Karpas-422 (cell line): ENCODE measurements at regions not wholly inside any gene's neighbourhood (a gene's known extent, or its start where the extent isn't known, plus 50 kb on each side); places are given as distances from the start of the nearest gene placed in this dataset.
A peak's percentile ranks its signal among the peaks of the same experiment; 100 is the strongest.

Source experiments
- DNase-seq: peaks from one replicate; pipeline ENCODE4 v3.0.0-alpha.2; 2015
- H2AFZ ChIP-seq: fragments of 200-600 bp; sonication (generic); 2 replicates; pipeline ENCODE4 v1.6.1; 2014; ENCODE audit warnings: antibody characterized with exemption, low read length, mixed read lengths
- H3K27ac ChIP-seq: fragments of 200-600 bp; sonication (generic); 2 replicates; pipeline ENCODE4 v1.5.1; 2014; ENCODE audit warnings: mild to moderate bottlenecking, low read length, moderate library complexity
- H3K27me3 ChIP-seq: fragments of 200-600 bp; sonication (generic); 2 replicates; pipeline ENCODE4 v1.6.1; 2014; ENCODE audit warnings: low read length, mixed read lengths
- H3K36me3 ChIP-seq: fragments of 200-600 bp; sonication (generic); 2 replicates; pipeline ENCODE4 v1.6.1; 2014; ENCODE audit warnings: low read length, mixed read lengths; ENCODE audit not compliant: insufficient read depth
- H3K4me1 ChIP-seq: fragments of 200-600 bp; sonication (generic); 2 replicates; pipeline ENCODE4 v1.6.1; 2014; ENCODE audit warnings: mild to moderate bottlenecking, low read length, mixed read lengths
- H3K4me2 ChIP-seq: fragments of 200-600 bp; sonication (generic); 2 replicates; pipeline ENCODE4 v1.6.1; 2014; ENCODE audit warnings: low read length, low read depth, mild to moderate bottlenecking; ENCODE audit not compliant: poor library complexity, severe bottlenecking
- H3K4me3 ChIP-seq: fragments of 200-600 bp; sonication (generic); 2 replicates; pipeline ENCODE4 v1.5.1; 2014; ENCODE audit warnings: mild to moderate bottlenecking, antibody characterized with exemption, low read length, mixed read lengths
- H3K79me2 ChIP-seq: fragments of 200-600 bp; sonication (generic); 2 replicates; pipeline ENCODE4 v1.6.1; 2014; ENCODE audit warnings: mild to moderate bottlenecking, low read length, mixed read lengths
- H3K9ac ChIP-seq: fragments of 200-600 bp; sonication (generic); 2 replicates; pipeline ENCODE4 v1.6.0; 2014; ENCODE audit warnings: low read length
- H3K9me2 ChIP-seq: fragments of 200-600 bp; sonication (generic), shearing (Covaris generic); replicated peaks from 2 replicates; pipeline ENCODE4 v1.6.0; 2014; ENCODE audit warnings: mild to moderate bottlenecking, low read length, moderate library complexity; ENCODE audit not compliant: insufficient read depth
- H3K9me3 ChIP-seq: fragments of 300-700, 200-600 bp; sonication (generic); 2 replicates; pipeline ENCODE4 v1.6.1; 2014; ENCODE audit warnings: low read length, mixed read lengths
- H4K20me1 ChIP-seq: fragments of 200-600 bp; sonication (generic); 2 replicates; pipeline ENCODE4 v1.6.1; 2014; ENCODE audit warnings: mild to moderate bottlenecking, antibody characterized with exemption, low read length, low read depth; ENCODE audit not compliant: insufficient read depth

DNA sequence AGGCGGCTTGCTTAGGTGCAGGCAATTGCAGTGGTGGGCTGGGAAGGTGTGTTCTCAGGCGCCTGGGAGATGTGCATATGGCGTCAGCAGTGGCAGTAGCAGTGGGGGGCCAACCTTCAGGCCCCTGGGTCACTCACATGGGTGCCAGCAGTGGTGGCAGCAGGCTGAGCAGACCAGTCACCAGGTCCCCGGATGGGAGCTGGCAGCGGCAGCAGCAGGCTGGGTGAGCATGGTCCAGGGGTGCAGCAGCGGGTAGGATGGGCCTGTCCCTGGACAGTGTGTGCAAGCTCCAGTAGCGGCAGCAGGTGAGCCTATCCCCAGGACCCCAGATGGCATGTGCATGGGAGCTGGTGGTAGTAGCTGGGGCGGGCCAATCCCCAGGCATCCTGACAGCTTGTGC lies 108.5 kb upstream of the TMEM260 start:
- Histone ChIP-seq H2AFZ (no peak overlapping the region), H3K79me2 (no peaks in the 10 kb centered on the region), H3K27ac (no peak overlapping the region), H3K36me3 (no peaks in the 10 kb centered on the region), H3K9me2 (no peaks in the 10 kb centered on the region), H3K4me2 (no peak overlapping the region), H3K27me3 (no peaks in the 10 kb centered on the region), H3K9ac (no peak overlapping the region), H4K20me1 (no peaks in the 10 kb centered on the region), H3K9me3 (no peaks in the 10 kb centered on the region), H3K4me1 (no peaks in the 10 kb centered on the region), H3K4me3 (no peak overlapping the region)
- DNase-seq: no peak

- DNase-seq: peak; percentile 87
- H3K27me3 ChIP-seq: no peaks in the 10 kb centered on the region
- H3K4me3 ChIP-seq: no peak overlapping the region
- no peak overlapping the region for H3K9ac ChIP-seq
- no peak overlapping the region for H2AFZ ChIP-seq
- no peaks in the 10 kb centered on the region for H3K9me3 ChIP-seq
- H3K27ac ChIP-seq: no peak overlapping the region
- no peaks in the 10 kb centered on the region for H3K36me3 ChIP-seq
- no peaks in the 10 kb centered on the region for H3K9me2 ChIP-seq
- no peaks in the 10 kb centered on the region for H4K20me1 ChIP-seq
- no peak overlapping the region for H3K4me2 ChIP-seq
- no peaks in the 10 kb centered on the region for H3K4me1 ChIP-seq
- no peaks in the 10 kb centered on the region for H3K79me2 ChIP-seq
Measured at GRCh38 chr14:56474419-56475022, 105.1 kb upstream of the TMEM260 start.

DNA sequence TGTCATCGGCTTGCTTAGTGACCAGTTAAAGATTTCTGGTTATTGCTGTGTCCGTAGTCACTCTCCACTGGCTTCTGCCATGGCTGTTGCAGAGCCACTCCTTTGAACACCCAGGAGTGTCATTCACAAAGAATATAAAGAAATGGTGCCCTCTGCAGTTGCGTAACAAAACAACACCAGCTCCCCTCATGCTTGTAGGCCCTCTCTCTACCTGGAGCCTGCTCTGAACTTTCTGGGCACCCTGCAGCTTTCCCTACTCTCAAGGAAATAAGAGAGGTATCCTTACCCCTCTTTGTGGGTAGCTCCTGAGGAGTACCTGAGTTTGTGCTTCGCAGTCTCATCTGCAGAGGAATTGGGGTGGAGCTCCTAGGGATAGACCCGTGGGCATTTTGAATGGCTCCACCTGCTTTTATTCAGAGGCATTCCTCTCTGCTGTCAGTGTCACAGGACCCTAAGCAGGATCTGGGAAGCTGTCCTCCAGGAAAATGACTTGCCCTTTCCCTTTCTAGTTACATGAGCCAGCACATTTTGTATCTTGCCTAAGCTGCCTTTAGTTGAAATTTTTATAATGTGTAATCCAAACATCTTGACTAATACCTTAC lies 97.2 kb upstream of the TMEM260 start:
- H3K9me3 ChIP-seq: no peaks in the 10 kb centered on the region
- H3K9ac ChIP-seq: no peak overlapping the region
- no peaks in the 10 kb centered on the region for H3K4me1 ChIP-seq
- no peaks in the 10 kb centered on the region for H4K20me1 ChIP-seq
- DNase-seq: peak; percentile 69
- H3K27ac ChIP-seq: no peak overlapping the region
- H3K9me2 ChIP-seq: no peaks in the 10 kb centered on the region
- no peaks in the 10 kb centered on the region for H3K27me3 ChIP-seq
- H3K36me3 ChIP-seq: no peaks in the 10 kb centered on the region
- no peak overlapping the region for H3K4me2 ChIP-seq
- no peaks in the 10 kb centered on the region for H3K79me2 ChIP-seq
- H2AFZ ChIP-seq: no peak overlapping the region
- no peak overlapping the region for H3K4me3 ChIP-seq

DNA sequence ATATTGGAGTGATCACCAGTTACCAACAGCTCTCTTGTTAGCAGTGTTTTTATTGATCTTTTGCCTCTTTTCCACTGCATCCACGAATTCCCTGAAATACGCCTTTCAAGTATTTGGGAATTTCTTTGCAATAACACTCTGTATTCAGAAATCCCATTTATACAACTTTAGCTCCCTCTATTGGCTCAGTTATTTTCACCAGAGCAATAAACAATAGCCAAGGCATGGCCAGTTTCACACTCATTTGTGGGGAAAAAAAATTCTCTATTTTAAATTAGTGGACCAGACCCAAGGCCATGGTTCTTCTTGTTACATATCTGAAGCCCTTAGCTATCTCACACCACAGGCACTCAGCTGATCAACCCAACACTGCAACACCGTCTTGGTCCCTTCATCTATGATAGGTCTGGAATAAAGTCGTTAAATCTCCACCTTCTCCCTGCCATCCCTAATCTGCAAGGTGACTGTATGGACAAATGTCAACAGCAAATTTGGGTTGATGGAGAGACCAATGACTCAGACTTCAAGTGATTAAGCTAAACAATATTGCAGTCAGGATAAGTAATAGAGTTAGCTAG lies 92.4 kb upstream of the TMEM260 start:
- Histone ChIP-seq H3K9me2 (no peaks in the 10 kb centered on the region), H4K20me1 (no peaks in the 10 kb centered on the region), H3K27ac (no peak overlapping the region)

GRCh38 chr14:56487761-56488160 lies 91.8 kb upstream of the TMEM260 start:
- no peaks in the 10 kb centered on the region for H3K9me2 ChIP-seq
- no peaks in the 10 kb centered on the region for H3K27me3 ChIP-seq
- no peaks in the 10 kb centered on the region for H3K79me2 ChIP-seq
- 0 out of 2 replicates have a peak, but pooled peaks cover 3% of the 10 kb centered on the region for H3K4me1 ChIP-seq
- no peak overlapping the region for H3K4me3 ChIP-seq
- H4K20me1 ChIP-seq: no peaks in the 10 kb centered on the region
- no peaks in the 10 kb centered on the region for H3K9me3 ChIP-seq
- H3K27ac ChIP-seq: no peak overlapping the region
- no peak for DNase-seq
- H2AFZ ChIP-seq: no peak overlapping the region
- H3K36me3 ChIP-seq: no peaks in the 10 kb centered on the region
- no peak overlapping the region for H3K9ac ChIP-seq
- no peak overlapping the region for H3K4me2 ChIP-seq

More for the DNA sequence above, 92.4 kb upstream of the TMEM260 start:
- DNase-seq: no peak
- Histone ChIP-seq H3K4me2 (no peak overlapping the region), H3K36me3 (no peaks in the 10 kb centered on the region), H3K9ac (no peak overlapping the region), H3K27me3 (no peaks in the 10 kb centered on the region), H3K79me2 (no peaks in the 10 kb centered on the region), H3K4me3 (no peak overlapping the region), H3K9me3 (no peaks in the 10 kb centered on the region), H2AFZ (no peak overlapping the region), H3K4me1 (0 out of 2 replicates have a peak, but pooled peaks cover 3% of the 10 kb centered on the region)

DNA sequence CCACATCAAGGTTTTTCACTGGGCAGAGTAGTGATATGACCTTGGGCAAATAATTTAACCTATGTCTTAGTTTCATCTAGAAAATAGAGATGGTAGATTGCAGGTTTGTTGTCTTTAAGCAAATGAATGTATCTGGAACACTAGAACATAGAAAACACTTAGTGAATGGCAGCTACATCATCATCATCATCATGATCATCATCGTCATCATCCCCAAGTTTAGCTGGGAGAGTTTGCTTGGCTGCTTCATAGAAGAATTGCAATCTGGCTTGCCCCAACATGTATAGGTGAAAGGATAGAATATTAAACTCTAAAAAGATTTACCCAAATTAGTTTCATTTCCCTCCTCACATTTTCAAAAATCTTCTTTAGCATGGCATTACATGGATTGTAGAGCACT lies 91.3 kb upstream of the TMEM260 start:
- Histone ChIP-seq H3K4me3 (no peak overlapping the region), H3K36me3 (no peaks in the 10 kb centered on the region), H4K20me1 (no peaks in the 10 kb centered on the region), H3K4me2 (no peak overlapping the region), H3K27me3 (no peaks in the 10 kb centered on the region), H3K4me1 (0 out of 2 replicates have a peak, but pooled peaks cover 3% of the 10 kb centered on the region), H3K9ac (no peak overlapping the region), H2AFZ (no peak overlapping the region), H3K9me3 (no peaks in the 10 kb centered on the region), H3K9me2 (no peaks in the 10 kb centered on the region), H3K27ac (no peak overlapping the region), H3K79me2 (no peaks in the 10 kb centered on the region)
- no peak for DNase-seq

DNA sequence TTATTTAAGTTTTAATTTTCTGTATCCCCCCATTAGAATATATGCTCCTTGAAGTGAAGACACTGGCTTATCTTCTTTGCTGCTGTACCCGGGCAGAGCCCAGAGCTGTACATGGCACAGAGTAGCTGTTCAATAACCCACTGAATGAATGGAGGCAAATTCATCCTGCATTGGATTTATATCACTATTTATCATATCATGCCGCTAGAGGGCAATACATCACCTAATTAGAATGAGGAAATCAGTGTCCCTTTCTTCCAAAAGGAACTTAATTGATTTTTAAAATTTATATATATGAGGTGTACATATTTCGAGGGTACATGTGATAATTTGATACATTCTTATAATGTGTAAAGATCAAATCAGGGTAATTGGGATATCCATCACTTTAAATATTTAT lies 89.2 kb upstream of the TMEM260 start:
- no peak overlapping the region for H2AFZ ChIP-seq
- no peak overlapping the region for H3K9ac ChIP-seq
- no peaks in the 10 kb centered on the region for H4K20me1 ChIP-seq
- H3K27me3 ChIP-seq: no peaks in the 10 kb centered on the region
- no peaks in the 10 kb centered on the region for H3K79me2 ChIP-seq
- no peaks in the 10 kb centered on the region for H3K9me2 ChIP-seq
- no peaks in the 10 kb centered on the region for H3K9me3 ChIP-seq
- H3K27ac ChIP-seq: no peak overlapping the region
- no peak overlapping the region for H3K4me3 ChIP-seq
- no peak overlapping the region for H3K4me2 ChIP-seq
- no peaks in the 10 kb centered on the region for H3K36me3 ChIP-seq
- H3K4me1 ChIP-seq: 0 out of 2 replicates have a peak, but pooled peaks cover 3% of the 10 kb centered on the region
- peak; percentile 85 for DNase-seq

DNA sequence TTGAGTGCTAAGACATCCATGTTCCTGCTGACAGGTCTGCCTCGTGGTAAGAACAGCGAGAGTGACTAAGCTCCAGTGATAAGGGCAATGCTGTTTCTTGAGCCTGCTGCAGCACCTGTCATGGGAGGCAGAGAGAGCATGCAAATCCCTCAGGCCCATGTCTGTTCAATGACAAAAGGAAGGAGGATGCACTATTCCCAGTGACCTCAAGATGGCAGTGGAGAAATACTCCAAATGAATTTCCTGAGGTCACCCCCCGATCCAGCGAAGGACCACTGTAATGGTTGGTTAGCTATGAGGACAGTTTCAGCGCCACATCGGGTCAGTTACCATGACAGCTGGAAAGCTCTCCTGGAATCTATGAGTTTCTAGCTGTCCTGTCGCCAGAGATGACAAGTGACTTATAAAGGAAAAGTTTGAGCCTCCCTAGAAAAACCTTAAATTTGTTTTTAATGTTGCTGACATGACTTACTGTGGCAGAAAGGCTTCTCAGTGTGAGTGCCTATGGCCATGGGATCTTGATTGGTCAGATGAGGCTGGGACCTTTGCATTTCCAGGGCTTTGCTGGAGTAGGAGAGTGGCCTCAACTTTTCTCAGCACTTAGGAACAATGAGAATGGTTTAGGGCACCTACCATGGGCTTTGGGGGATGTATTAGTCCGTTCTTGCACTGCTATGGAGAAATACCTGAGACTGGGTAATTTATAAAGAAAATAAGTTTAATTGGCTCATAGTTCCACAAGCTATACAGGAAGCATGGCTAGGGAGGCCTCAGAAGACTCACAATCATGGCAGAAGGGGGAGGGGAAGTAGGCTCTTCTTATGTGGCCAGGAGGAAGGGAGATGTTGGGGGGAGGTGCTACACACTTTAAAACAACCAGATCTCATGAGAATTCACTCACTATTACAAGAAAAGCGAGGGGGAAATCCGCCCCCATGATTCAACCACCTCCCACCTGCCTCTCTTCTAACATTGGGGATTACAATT lies 88.0 kb upstream of the TMEM260 start:
- H3K9ac ChIP-seq: no peak overlapping the region
- H3K79me2 ChIP-seq: no peaks in the 10 kb centered on the region
- DNase-seq: peak; percentile 88
- no peaks in the 10 kb centered on the region for H3K9me2 ChIP-seq
- no peak overlapping the region for H3K4me3 ChIP-seq
- H3K36me3 ChIP-seq: no peaks in the 10 kb centered on the region
- no peak overlapping the region for H3K27ac ChIP-seq
- no peaks in the 10 kb centered on the region for H3K27me3 ChIP-seq
- no peaks in the 10 kb centered on the region for H4K20me1 ChIP-seq
- no peak overlapping the region for H3K4me2 ChIP-seq
- H3K9me3 ChIP-seq: no peaks in the 10 kb centered on the region
- H2AFZ ChIP-seq: no peak overlapping the region
- 0 out of 2 replicates have a peak, but pooled peaks cover 3% of the 10 kb centered on the region for H3K4me1 ChIP-seq
